ENCODE measurements at regions not wholly inside any gene's neighbourhood (a gene's known extent, or its start where the extent isn't known, plus 50 kb on each side); places are given as distances from the start of the nearest gene placed in this dataset.
A peak's percentile ranks its signal among the peaks of the same experiment; 100 is the strongest.
"Not testable (repeated sequence)": the region's sequence is repeated elsewhere in the genome, so short reads cannot be mapped to it uniquely, and the experiment has no call there.

DNA sequence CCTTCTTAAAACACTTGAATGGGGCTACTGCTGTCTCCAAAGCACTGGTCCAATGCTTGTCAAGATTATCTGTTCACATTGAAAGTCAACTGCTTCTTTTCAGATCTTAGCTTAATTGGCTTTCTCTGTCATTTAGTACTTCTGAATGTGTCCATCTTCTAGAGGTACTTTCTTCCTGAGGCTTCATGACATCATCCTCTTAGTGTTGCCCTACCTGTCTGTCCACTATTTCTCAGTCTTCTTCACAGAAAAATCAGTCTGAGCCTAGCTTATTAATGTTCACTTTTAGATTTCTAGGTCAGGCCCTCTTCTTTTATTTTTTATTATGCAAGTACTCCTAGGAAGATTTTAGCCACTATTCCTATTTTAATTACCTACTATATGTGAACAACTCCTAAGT lies 899.9 kb downstream of the DTWD2 start:
- no peaks in the 10 kb centered on the region for H3K27me3 Mint-ChIP-seq
- H3K36me3 Mint-ChIP-seq = peaks cover 5% of the 10 kb centered on the region
- H3K4me1 Mint-ChIP-seq (ENCODE audit: low read depth in 2 of 2) = no peaks in the 10 kb centered on the region
- no peak overlapping the region for H3K4me3 Mint-ChIP-seq
- no peak for ATAC-seq
- no peak for DNase-seq (ENCODE audit: low spot score)
- peaks cover 21% of the 10 kb centered on the region for H3K9me3 Mint-ChIP-seq
- H3K27ac Mint-ChIP-seq = no peak overlapping the region

DNA sequence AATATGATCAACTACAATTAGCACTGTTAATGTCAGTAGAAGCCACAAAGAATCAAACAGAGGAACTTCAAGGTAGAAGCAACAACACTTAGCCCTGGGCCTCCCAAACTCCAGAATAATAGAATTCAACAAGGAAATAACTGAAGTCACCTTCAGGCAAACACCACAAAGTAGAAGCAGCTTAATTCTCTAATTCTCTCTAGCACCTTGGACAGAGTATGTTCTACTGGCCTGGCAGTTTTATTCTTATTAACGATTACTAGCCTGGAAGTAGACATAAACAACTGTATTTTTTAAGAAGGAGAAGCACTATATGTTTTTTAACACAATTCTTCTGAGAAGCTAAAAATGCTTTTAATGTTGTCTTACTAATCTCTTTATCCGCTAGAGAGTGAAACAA lies 911.9 kb downstream of the DTWD2 start:
- no peak overlapping the region for H3K27ac Mint-ChIP-seq
- H3K4me3 Mint-ChIP-seq = no peak overlapping the region
- peaks cover 23% of the 10 kb centered on the region for H3K9me3 Mint-ChIP-seq
- H3K4me1 Mint-ChIP-seq (ENCODE audit: low read depth in 2 of 2) = no peaks in the 10 kb centered on the region
- no peaks in the 10 kb centered on the region for H3K27me3 Mint-ChIP-seq
- DNase-seq (ENCODE audit: low spot score) = no peak
- peaks cover 6% of the 10 kb centered on the region for H3K36me3 Mint-ChIP-seq
- ATAC-seq = no peak

DNA sequence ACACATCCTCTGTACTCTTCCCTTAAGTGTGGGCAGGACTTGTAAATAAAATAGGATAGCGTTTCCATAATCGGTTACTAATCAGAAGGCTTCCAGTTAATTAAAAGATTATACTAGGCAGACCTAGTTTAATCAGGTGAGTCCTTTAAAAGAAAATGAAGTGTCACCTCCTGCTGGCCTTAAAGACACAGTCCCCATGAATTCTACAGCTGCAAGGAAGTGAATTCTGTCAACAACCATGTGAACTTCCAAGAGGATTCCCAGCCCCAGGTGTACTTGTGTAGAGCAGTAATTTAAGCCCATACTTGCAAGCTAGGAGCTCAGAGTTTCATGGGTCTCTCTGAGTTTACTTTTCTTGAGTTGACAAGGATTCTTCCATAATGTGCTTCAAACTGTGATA lies 918.3 kb downstream of the DTWD2 start:
- no peak for ATAC-seq
- peaks cover 20% of the 10 kb centered on the region for H3K9me3 Mint-ChIP-seq
- H3K4me3 Mint-ChIP-seq = no peak overlapping the region
- no peaks in the 10 kb centered on the region for H3K27me3 Mint-ChIP-seq
- no peak for DNase-seq (ENCODE audit: low spot score)
- H3K27ac Mint-ChIP-seq = no peak overlapping the region
- H3K36me3 Mint-ChIP-seq = no peaks in the 10 kb centered on the region
- H3K4me1 Mint-ChIP-seq (ENCODE audit: low read depth in 2 of 2) = no peaks in the 10 kb centered on the region

DNA sequence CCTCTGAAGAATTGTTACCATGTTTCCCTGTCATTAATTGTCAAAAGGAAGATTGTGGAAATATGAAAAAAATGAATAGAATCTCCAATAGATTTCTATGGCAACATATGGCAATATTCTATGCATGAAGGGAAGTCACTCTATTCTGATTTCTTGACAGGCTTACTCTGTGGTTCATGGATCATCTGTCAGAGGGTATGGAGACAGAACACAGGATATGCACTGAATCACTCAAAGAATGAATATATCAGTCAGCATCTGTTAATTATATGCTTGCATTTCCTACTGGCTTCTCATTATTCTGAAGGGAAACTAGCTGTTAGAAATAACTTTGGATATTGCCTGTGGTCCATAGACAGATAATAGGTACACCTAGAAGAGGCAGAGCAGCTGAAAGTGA lies 918.9 kb downstream of the DTWD2 start:
- Mint-ChIP-seq H3K9me3 (peaks cover 24% of the 10 kb centered on the region), H3K27me3 (no peaks in the 10 kb centered on the region), H3K4me1 (ENCODE audit: low read depth in 2 of 2) (no peaks in the 10 kb centered on the region), H3K27ac (no peak overlapping the region), H3K36me3 (no peaks in the 10 kb centered on the region), H3K4me3 (no peak overlapping the region)
- DNase-seq (ENCODE audit: low spot score) = no peak
- no peak for ATAC-seq

DNA sequence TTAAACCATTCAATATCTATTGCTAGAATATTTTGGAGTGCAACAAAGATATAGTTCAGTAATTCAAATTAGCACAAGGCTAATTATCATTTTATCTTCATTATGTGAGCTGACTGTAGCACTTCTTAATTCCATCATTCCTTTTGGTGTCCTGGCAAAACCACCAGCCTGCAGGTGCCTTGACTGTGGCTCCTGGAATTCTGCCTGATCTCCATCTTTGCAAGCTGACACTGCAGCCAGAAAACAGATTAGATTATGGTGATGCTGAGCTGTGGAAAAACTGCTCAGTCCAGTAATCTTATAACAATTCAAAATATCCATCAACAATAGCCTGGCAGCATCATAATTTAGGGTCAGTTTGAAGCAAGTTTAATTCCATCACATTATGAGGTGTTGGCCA lies 919.5 kb downstream of the DTWD2 start:
- peaks cover 20% of the 10 kb centered on the region for H3K9me3 Mint-ChIP-seq
- no peaks in the 10 kb centered on the region for H3K27me3 Mint-ChIP-seq
- ATAC-seq (no peak), DNase-seq (ENCODE audit: low spot score) (no peak)
- H3K4me3 Mint-ChIP-seq = no peak overlapping the region
- H3K36me3 Mint-ChIP-seq = no peaks in the 10 kb centered on the region
- no peaks in the 10 kb centered on the region for H3K4me1 Mint-ChIP-seq (ENCODE audit: low read depth in 2 of 2)
- no peak overlapping the region for H3K27ac Mint-ChIP-seq

DNA sequence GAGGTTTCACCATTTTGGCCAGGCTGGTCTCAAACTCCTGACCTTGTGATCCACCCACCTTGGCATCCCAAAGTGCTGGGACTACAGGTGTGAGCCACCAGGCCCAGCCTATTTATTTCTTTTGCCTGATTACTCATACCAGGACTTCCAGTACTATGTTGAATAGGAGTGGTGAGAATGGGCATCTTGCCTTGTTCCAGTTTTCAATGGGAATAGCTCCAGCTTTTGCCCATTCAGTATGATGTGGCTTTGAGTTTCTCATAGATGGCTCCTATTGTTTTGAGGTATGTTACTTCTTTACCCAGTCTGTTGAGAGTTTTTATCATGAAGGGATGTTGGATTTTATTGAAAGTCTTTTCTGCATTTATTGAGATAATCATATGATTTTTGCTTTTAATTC lies 924.5 kb downstream of the DTWD2 start:
- DNase-seq (ENCODE audit: low spot score); ATAC-seq; H3K4me1 Mint-ChIP-seq (ENCODE audit: low read depth in 2 of 2); H3K36me3 Mint-ChIP-seq; H3K27ac Mint-ChIP-seq; H3K4me3 Mint-ChIP-seq; H3K27me3 Mint-ChIP-seq: not testable (repeated sequence)
- peaks cover 18% of the 10 kb centered on the region for H3K9me3 Mint-ChIP-seq

DNA sequence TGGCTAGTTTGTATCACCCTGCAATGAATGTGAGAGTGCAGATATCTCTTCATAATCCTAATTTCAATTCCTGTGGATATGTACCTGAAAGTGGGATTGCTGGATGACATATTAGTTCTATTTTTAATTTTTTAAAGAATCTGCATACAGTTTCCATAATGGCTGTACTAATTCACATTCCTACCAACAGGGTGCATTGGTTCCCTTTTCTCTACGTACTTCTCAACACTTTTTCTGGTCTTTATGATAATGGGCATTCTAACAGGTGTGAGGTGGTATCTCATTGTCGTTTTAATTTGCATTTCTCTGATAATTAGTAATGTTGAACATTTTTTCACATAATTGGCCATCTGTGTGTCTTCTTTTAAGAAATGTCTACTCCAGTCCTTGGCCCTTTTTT lies 927.5 kb downstream of the DTWD2 start:
- peaks cover 26% of the 10 kb centered on the region for H3K9me3 Mint-ChIP-seq
- no peaks in the 10 kb centered on the region for H3K27me3 Mint-ChIP-seq
- H3K36me3 Mint-ChIP-seq = peaks cover 6% of the 10 kb centered on the region
- DNase-seq (ENCODE audit: low spot score) (no peak), ATAC-seq (no peak)
- no peak overlapping the region for H3K27ac Mint-ChIP-seq
- no peak overlapping the region for H3K4me3 Mint-ChIP-seq
- no peaks in the 10 kb centered on the region for H3K4me1 Mint-ChIP-seq (ENCODE audit: low read depth in 2 of 2)

DNA sequence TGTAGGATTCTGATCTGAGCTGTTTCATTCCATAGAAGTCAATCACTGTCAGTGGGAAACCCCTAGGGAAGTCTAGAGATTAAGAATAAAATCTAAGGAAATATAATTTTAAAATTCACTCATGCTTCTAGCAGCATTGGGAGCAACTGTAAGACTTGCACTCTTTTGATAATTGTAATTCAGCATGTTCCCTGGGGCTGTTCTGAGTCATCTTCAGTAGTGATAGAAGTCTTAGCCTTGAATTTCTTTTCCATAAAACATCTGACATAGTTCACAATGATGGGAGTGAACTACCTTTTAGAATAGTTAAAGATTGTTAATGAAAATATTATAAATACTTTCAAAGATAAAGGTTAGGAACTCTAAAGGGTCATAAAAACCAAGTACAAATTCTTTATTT lies 935.8 kb downstream of the DTWD2 start:
- Mint-ChIP-seq H3K27me3 (no peaks in the 10 kb centered on the region), H3K27ac (no peak overlapping the region), H3K4me1 (ENCODE audit: low read depth in 2 of 2) (no peaks in the 10 kb centered on the region), H3K9me3 (peaks cover 10% of the 10 kb centered on the region), H3K4me3 (no peak overlapping the region), H3K36me3 (no peaks in the 10 kb centered on the region)
- ATAC-seq (no peak), DNase-seq (ENCODE audit: low spot score) (no peak)

DNA sequence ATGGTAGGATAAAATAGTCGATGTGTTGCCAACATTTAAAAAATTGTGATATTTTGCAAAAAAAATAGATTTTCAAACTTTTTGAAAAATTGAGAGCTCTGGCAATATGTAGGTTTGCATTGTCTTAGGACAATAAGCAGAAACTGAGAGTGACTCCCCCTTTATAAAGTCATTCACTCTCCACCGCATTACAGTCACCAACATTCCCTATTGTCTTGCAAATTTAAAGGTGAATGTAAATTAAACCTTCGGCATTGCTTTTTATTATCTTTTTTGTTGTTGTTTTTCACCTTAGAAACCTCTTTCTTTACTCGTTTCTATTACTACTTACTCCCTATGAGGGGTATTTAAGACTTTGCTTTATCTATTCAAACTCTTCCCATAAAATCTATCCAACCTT lies 944.2 kb downstream of the DTWD2 start:
- peaks cover 7% of the 10 kb centered on the region for H3K9me3 Mint-ChIP-seq
- H3K4me1 Mint-ChIP-seq (ENCODE audit: low read depth in 2 of 2) = no peaks in the 10 kb centered on the region
- H3K36me3 Mint-ChIP-seq = no peaks in the 10 kb centered on the region

DNA sequence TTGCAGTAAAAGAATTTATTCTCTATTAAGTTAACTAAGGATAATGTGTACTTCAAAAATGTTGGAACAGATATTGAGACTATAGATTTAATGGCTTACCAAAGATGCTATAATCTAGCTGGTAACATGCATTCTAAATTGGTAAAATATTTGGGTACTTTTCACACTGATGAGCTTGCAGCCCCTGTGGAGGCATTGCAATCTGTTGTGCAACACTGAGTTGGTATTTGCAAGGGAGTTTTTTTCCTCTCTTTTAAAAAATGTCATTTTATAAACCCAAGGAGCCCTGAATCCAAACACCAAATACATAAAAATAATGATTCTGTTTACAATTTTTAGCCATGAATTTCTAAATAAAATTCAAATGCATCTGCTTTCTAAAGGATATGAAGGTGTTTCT lies 944.8 kb downstream of the DTWD2 start:
- DNase-seq (ENCODE audit: low spot score) (no peak), ATAC-seq (no peak)
- Mint-ChIP-seq H3K9me3 (peaks cover 7% of the 10 kb centered on the region), H3K4me3 (no peak overlapping the region), H3K27ac (no peak overlapping the region), H3K36me3 (no peaks in the 10 kb centered on the region), H3K27me3 (no peaks in the 10 kb centered on the region), H3K4me1 (ENCODE audit: low read depth in 2 of 2) (no peaks in the 10 kb centered on the region)

More for the DNA sequence above, 944.2 kb downstream of the DTWD2 start:
- ATAC-seq = no peak
- H3K27me3 Mint-ChIP-seq = no peaks in the 10 kb centered on the region
- DNase-seq (ENCODE audit: low spot score) = no peak
- H3K4me3 Mint-ChIP-seq = no peak overlapping the region
- H3K27ac Mint-ChIP-seq = no peak overlapping the region

DNA sequence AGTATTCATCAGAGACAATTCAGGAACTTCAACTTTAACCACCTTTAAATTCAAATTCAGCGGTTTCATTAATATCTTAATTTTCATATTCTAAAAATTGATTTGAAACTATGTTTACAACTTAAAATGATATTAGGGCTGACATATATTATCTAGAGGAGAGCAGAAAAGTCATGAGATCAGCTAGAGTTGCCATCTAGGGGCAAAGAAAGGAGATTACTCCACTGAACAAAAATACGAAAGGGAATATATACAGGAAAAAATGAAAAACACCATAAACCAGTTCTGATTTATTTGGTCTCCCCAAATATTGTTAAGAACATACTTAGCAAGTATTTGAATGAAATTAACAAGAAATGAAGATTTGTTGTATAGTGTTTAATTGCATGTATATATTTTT lies 946.3 kb downstream of the DTWD2 start:
- H3K9me3 Mint-ChIP-seq = peaks cover 7% of the 10 kb centered on the region
- H3K4me3 Mint-ChIP-seq = no peak overlapping the region
- no peaks in the 10 kb centered on the region for H3K4me1 Mint-ChIP-seq (ENCODE audit: low read depth in 2 of 2)
- H3K36me3 Mint-ChIP-seq = no peaks in the 10 kb centered on the region
- DNase-seq (ENCODE audit: low spot score) (no peak), ATAC-seq (no peak)
- H3K27me3 Mint-ChIP-seq = no peaks in the 10 kb centered on the region
- H3K27ac Mint-ChIP-seq = no peak overlapping the region

DNA sequence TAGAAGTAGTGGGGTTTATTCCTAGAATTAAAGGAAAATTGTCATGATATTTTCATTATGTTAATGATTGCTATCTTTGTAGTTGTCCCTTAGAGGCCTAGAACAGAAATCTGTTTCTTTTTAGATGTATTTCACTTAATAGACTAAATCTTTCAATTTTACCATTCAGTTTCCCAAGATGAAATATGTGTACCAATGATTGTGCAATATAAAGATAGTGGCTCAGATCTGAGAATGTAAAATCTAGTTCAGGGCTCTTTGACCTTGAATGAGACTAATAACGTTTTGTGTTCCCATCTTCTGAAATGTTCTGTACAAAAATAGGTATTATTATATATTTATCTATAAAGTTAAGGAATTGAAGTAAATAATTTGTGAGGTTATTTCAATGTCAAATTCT lies 947.9 kb downstream of the DTWD2 start:
- H3K4me3 Mint-ChIP-seq = no peak overlapping the region
- H3K27ac Mint-ChIP-seq = no peak overlapping the region
- ATAC-seq = no peak
- H3K36me3 Mint-ChIP-seq = no peaks in the 10 kb centered on the region
- H3K27me3 Mint-ChIP-seq = no peaks in the 10 kb centered on the region
- H3K4me1 Mint-ChIP-seq (ENCODE audit: low read depth in 2 of 2) = no peaks in the 10 kb centered on the region
- H3K9me3 Mint-ChIP-seq = peaks cover 6% of the 10 kb centered on the region
- DNase-seq (ENCODE audit: low spot score) = no peak

DNA sequence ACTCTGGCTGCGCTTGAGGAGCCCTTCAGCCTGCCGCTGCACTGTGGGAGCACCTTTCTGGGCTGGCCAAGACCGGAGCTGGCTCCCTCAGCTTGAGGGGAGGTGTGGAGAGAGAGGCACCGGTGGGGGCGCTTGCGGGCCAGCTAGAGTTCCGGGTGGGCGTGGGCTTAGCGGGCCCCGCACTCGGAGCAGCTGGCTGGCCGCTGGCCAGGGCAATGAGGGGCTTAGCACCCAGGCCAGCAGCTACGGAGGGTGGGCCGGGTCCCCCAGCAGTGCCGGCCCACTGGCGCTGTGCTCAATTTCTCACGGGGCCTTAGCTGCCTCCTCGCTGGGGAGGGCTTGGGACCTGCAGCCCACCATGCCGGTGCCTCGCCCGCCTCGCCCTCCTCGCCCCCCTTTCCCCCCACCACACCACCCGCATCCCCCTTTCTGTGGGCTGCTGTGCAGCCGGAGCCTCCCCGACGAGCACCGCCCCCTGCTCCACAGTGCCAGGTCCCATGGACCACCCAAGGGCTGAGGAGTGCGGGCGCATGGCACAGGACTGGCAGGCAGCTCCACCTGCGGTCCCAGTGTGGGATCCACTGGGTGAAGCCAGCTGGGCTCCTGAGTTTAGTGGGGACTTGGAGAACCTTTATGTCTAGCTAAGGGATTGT lies 954.5 kb downstream of the DTWD2 start:
- ATAC-seq (no peak), DNase-seq (ENCODE audit: low spot score) (peak; percentile 60)
- Mint-ChIP-seq H3K9me3 (peaks cover 7% of the 10 kb centered on the region), H3K27ac (no peak overlapping the region), H3K4me1 (ENCODE audit: low read depth in 2 of 2) (no peaks in the 10 kb centered on the region), H3K4me3 (no peak overlapping the region), H3K36me3 (no peaks in the 10 kb centered on the region), H3K27me3 (no peaks in the 10 kb centered on the region)

DNA sequence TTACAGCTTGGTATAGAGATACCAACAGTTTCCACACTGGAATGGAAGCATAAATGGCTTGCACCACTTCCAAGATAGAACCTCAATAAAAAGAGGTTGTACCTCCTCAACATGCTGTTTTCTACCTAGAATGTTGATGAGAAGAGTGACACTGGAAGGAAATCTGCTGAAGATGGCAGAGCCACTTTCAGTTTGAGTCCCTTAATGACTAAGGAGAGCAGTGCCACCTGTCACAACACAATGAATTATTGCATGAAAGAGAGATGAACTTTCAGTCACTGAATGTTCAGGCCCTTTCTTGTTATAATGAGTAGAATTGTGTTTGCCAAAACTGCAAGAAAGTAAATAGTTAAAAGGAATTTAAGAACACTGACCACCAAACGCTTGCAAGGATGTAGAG lies 958.5 kb downstream of the DTWD2 start:
- Mint-ChIP-seq H3K27ac (no peak overlapping the region), H3K4me1 (ENCODE audit: low read depth in 2 of 2) (no peaks in the 10 kb centered on the region), H3K27me3 (no peaks in the 10 kb centered on the region), H3K9me3 (peaks cover 11% of the 10 kb centered on the region), H3K36me3 (no peaks in the 10 kb centered on the region), H3K4me3 (no peak overlapping the region)
- DNase-seq (ENCODE audit: low spot score) = no peak
- no peak for ATAC-seq

DNA sequence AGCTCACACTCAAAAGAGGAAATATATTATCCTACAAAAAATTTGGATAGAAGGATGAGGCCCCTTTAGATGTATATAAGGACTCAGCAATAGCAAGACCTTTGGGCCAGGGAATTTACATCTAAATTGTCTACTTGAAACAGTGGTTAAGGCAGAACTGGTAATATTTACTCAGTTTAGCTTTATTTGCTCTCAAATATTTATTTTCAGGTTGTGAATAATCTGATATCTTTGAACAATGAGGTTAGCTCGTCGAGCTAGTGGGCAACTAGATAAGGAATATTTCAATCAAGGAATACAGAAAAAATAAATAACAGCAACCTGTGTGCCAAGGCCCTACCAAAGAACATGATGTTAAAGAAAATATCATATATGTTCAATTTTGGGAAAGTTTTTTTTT lies 966.3 kb downstream of the DTWD2 start:
- H3K27me3 Mint-ChIP-seq = no peaks in the 10 kb centered on the region
- H3K4me3 Mint-ChIP-seq = no peak overlapping the region
- DNase-seq (ENCODE audit: low spot score) (no peak), ATAC-seq (no peak)
- no peaks in the 10 kb centered on the region for H3K4me1 Mint-ChIP-seq (ENCODE audit: low read depth in 2 of 2)
- no peaks in the 10 kb centered on the region for H3K36me3 Mint-ChIP-seq
- H3K9me3 Mint-ChIP-seq = peaks cover 14% of the 10 kb centered on the region
- H3K27ac Mint-ChIP-seq = no peak overlapping the region
